Fibroblast of peridontal ligament (primary cell): ENCODE measurements at regions not wholly inside any gene's neighbourhood (a gene's known extent, or its start where the extent isn't known, plus 50 kb on each side); places are given as distances from the start of the nearest gene placed in this dataset.

Experiments used
- DNase-seq: peaks from one replicate; pipeline ENCODE4 v3.0.0-alpha.2; 2010; ENCODE audit errors: extremely low read depth

- no peak for DNase-seq
These were observed 647.0 kb downstream of the PLPP3 start for GRCh38 chr1:55932402-55932801.

GRCh38 chr1:55931081-55931940, 648.1 kb downstream of the PLPP3 start:
- DNase-seq: peak; percentile 71

- no peak for DNase-seq
These were observed 649.7 kb downstream of the PLPP3 start for GRCh38 chr1:55929652-55930051.

GRCh38 chr1:55928576-55928975, 650.8 kb downstream of the PLPP3 start:
- DNase-seq: no peak

GRCh38 chr1:55927702-55928290, 651.6 kb downstream of the PLPP3 start:
- DNase-seq: peak; percentile 45

GRCh38 chr1:55926906-55927471, 652.4 kb downstream of the PLPP3 start:
- DNase-seq: no peak

GRCh38 chr1:55916907-55917306, 662.5 kb downstream of the PLPP3 start:
- no peak for DNase-seq

- DNase-seq: peak; percentile 61
These were observed 662.9 kb downstream of the PLPP3 start for GRCh38 chr1:55916481-55916880.

GRCh38 chr1:55913565-55913964, 665.8 kb downstream of the PLPP3 start:
- DNase-seq: no peak

GRCh38 chr1:55912438-55912837, 666.9 kb downstream of the PLPP3 start:
- DNase-seq: no peak

- DNase-seq: no peak
These were observed 674.8 kb downstream of the PLPP3 start for GRCh38 chr1:55904541-55904940.

- peak; percentile 90 for DNase-seq
These were observed 681.2 kb downstream of the PLPP3 start for GRCh38 chr1:55898181-55898580.

- DNase-seq: no peak
These were observed 681.0 kb upstream of the USP24 start for GRCh38 chr1:55896210-55896609.

GRCh38 chr1:55894521-55894920, 679.4 kb upstream of the USP24 start:
- peak; percentile 91 for DNase-seq

GRCh38 chr1:55893155-55893554, 678.0 kb upstream of the USP24 start:
- peak; percentile 47 for DNase-seq

GRCh38 chr1:55888685-55889317, 673.6 kb upstream of the USP24 start:
- DNase-seq: peak; percentile 80

GRCh38 chr1:55886856-55887712, 671.9 kb upstream of the USP24 start:
- peak; percentile 72 for DNase-seq

- DNase-seq: no peak
These were observed 670.5 kb upstream of the USP24 start for GRCh38 chr1:55885619-55886018.

- DNase-seq: no peak
These were observed 667.8 kb upstream of the USP24 start for GRCh38 chr1:55882931-55883330.

GRCh38 chr1:55879346-55879745, 664.2 kb upstream of the USP24 start:
- DNase-seq: no peak

GRCh38 chr1:55877437-55878232, 662.5 kb upstream of the USP24 start:
- no peak for DNase-seq
